PC-9 (cell line): ENCODE measurements at regions not wholly inside any gene's neighbourhood (a gene's known extent, or its start where the extent isn't known, plus 50 kb on each side); places are given as distances from the start of the nearest gene placed in this dataset.

ENCODE experiments used
- EZH2 ChIP-seq: fragments of 200-600 bp; sonication (generic); IDR thresholded peaks from 2 replicates; pipeline ENCODE4 v1.8.0; 2017; ENCODE audit warnings: antibody characterized with exemption, low read depth
- TF ChIP-seq, protein P1 (sequence below): fragments of 200-600 bp; sonication (generic); conservative IDR thresholded peaks from 2 replicates; pipeline ENCODE4 v1.6.1; 2017; ENCODE audit warnings: mixed run types, antibody characterized with exemption, mild to moderate bottlenecking, moderate library complexity

DNA sequence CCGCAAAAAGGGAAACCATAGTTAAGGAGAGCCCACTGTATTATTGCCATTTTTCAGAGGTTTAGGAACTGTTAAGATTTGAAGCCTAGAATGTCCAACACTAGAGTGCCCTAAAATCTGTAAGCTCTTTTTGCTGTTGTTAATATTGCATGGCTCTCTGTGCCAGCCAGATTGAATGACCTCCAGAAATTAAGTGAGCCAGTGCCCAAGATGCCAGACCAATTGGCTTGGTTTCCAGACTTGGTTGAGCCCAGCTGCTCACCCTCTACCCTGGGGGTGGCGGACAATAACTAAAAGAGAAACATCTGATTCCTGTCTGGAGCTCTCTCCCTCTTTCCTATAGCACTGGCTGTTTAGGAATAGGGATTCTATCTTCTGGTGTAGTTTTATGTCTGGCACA, 340.1 kb downstream of the PHF14 start:
- TF ChIP-seq, protein P1, sequence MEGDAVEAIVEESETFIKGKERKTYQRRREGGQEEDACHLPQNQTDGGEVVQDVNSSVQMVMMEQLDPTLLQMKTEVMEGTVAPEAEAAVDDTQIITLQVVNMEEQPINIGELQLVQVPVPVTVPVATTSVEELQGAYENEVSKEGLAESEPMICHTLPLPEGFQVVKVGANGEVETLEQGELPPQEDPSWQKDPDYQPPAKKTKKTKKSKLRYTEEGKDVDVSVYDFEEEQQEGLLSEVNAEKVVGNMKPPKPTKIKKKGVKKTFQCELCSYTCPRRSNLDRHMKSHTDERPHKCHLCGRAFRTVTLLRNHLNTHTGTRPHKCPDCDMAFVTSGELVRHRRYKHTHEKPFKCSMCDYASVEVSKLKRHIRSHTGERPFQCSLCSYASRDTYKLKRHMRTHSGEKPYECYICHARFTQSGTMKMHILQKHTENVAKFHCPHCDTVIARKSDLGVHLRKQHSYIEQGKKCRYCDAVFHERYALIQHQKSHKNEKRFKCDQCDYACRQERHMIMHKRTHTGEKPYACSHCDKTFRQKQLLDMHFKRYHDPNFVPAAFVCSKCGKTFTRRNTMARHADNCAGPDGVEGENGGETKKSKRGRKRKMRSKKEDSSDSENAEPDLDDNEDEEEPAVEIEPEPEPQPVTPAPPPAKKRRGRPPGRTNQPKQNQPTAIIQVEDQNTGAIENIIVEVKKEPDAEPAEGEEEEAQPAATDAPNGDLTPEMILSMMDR = no peak
- TF ChIP-seq EZH2 = no peak
